GM12878 (cell line): ENCODE measurements at regions not wholly inside any gene's neighbourhood (a gene's known extent, or its start where the extent isn't known, plus 50 kb on each side); places are given as distances from the start of the nearest gene placed in this dataset.

ENCODE experiments used
- ATAC-seq: fragments of 200-7000 bp; cut with Tn5 transposase; 3 replicates; pipeline ENCODE4 v1.9.1; 2020; ENCODE audit warnings: mild to moderate bottlenecking, moderate library complexity
- BruUV-seq: library from RNA; stranded (reverse); fragments of 400-500 nt; replicated peaks from 2 replicates; lab custom pipeline; 2021; lab: Mats Ljungman, UMichigan
- CTCF ChIA-PET: fragments of 300-600 bp; sonication (Branson Sonifier 250); formaldehyde crosslinking; extraction: SDS; loops from one replicate; lab custom pipeline; 2021; ENCODE audit warnings: inconsistent platforms; lab: Yijun Ruan, JAX
- POLR2A ChIA-PET: fragments of 350-600 bp; formaldehyde crosslinking; extraction: SDS; loops from one replicate; lab custom pipeline; 2021; ENCODE audit warnings: inconsistent platforms; lab: Charles Lee
- RAD21 ChIA-PET: fragments of 300-600 bp; sonication (Branson Sonifier 250); formaldehyde crosslinking; loops from one replicate; lab custom pipeline; 2023; ENCODE audit warnings: antibody characterized with exemption; ENCODE audit not compliant: unreplicated experiment; lab: Charles Lee
- SMC1A ChIA-PET: fragments of 300-600 bp; sonication (Branson Sonifier 250); formaldehyde crosslinking; loops from one replicate; lab custom pipeline; 2023; ENCODE audit not compliant: unreplicated experiment, uncharacterized antibody; lab: Charles Lee
- DNase-seq: peaks from one replicate; pipeline ENCODE4 v3.0.0-alpha.2; 2011; ENCODE audit warnings: low read depth, low spot score
- FAIRE-seq: peaks from 3 replicates; lab custom pipeline; 2011; peaks lifted over from hg19 to GRCh38; lab: Jason Lieb, UNC
- H2AFZ ChIP-seq: 2 replicates; pipeline ENCODE4 v1.6.0; 2011; ENCODE audit warnings: low read depth, low read length, control low read depth; ENCODE audit not compliant: control insufficient read depth
- H3K27ac ChIP-seq: 2 replicates; pipeline ENCODE4 v1.5.1; 2011; ENCODE audit warnings: control low read depth; ENCODE audit not compliant: control insufficient read depth, insufficient read depth
- H3K27me3 ChIP-seq, 2 experiments: replicated peaks in 1 of 2; 2 replicates each; pipeline versions ENCODE4 v1.6.0 to v1.6.1; 2011; ENCODE audit warnings: low read length in 1 of 2; ENCODE audit not compliant: control insufficient read depth in 2 of 2, insufficient read depth in 2 of 2
- H3K36me3 ChIP-seq, 2 experiments: 2 replicates each; pipeline ENCODE4 v1.5.1; 2011; ENCODE audit warnings: low read length in 1 of 2; ENCODE audit not compliant: control insufficient read depth in 2 of 2, insufficient read depth in 2 of 2
- H3K4me1 ChIP-seq: 2 replicates; pipeline ENCODE4 v1.6.1; 2011; ENCODE audit warnings: mild to moderate bottlenecking, low read length, moderate library complexity, mixed read lengths; ENCODE audit not compliant: control insufficient read depth, insufficient read depth
- H3K4me2 ChIP-seq: 2 replicates; pipeline ENCODE4 v1.6.0; 2011; ENCODE audit warnings: control low read depth; ENCODE audit not compliant: control insufficient read depth, insufficient read depth
- H3K4me3 ChIP-seq: fragments of 200-600 bp; sonication (generic); 2 replicates; pipeline ENCODE4 v1.5.1; 2016
- H3K79me2 ChIP-seq: 2 replicates; pipeline ENCODE4 v1.6.0; 2011; ENCODE audit warnings: low read length; ENCODE audit not compliant: control insufficient read depth, insufficient read depth
- H3K9ac ChIP-seq: 2 replicates; pipeline ENCODE4 v1.8.0; 2011; ENCODE audit warnings: low read length, control low read depth, mixed read lengths; ENCODE audit not compliant: control insufficient read depth, insufficient read depth
- H3K9me3 ChIP-seq: replicated peaks from 3 replicates; pipeline ENCODE4 v1.5.1; 2011; ENCODE audit warnings: mild to moderate bottlenecking, low read length; ENCODE audit not compliant: control insufficient read depth, insufficient read depth
- H4K20me1 ChIP-seq: 2 replicates; pipeline ENCODE4 v1.6.0; 2011; ENCODE audit not compliant: control insufficient read depth, insufficient read depth
- BRCA1 ChIP-seq: IDR thresholded peaks from 2 replicates; pipeline ENCODE4 v1.6.1; 2011; ENCODE audit warnings: low read depth, low read length, improper control_type of control experiment
- POLR2A ChIP-seq: IDR thresholded peaks from 2 replicates; pipeline ENCODE4 v1.6.1; 2011; ENCODE audit warnings: low read depth, mild to moderate bottlenecking, low read length
- WGBS: methylation state at CpG from one replicate; pipeline ENCODE4 v1.1.6; 2016; ENCODE audit warnings: low lambda C conversion rate; ENCODE audit not compliant: insufficient replicate concordance, insufficient coverage; ENCODE audit errors: missing lambda C conversion rate; 5-methylcytosine and 5-hydroxymethylcytosine counted together
- in situ Hi-C: fragments of 300-500 bp; cut with MboI; formaldehyde crosslinking; loops from 9 replicates; pipeline ENCODE4 v1.14.3; 2018; ENCODE audit warnings: mixed read lengths
- intact Hi-C: fragments of 100-400 bp; cut with micrococcal nuclease; formaldehyde crosslinking; loops from one replicate; pipeline ENCODE4 v1.14.2; 2022; ENCODE audit not compliant: unreplicated experiment
- TF ChIP-seq, protein P1 (sequence below): fragments of 450-650 bp; formaldehyde crosslinking; IDR thresholded peaks from 2 replicates; pipeline ENCODE4 v1.5.0; 2022; ENCODE audit warnings: mild to moderate bottlenecking, missing genetic modification characterization
- TF ChIP-seq, protein P2 (sequence below): IDR thresholded peaks from 2 replicates; pipeline ENCODE4 v1.6.1; 2011; ENCODE audit warnings: low read depth, low read length, improper control_type of control experiment, borderline replicate concordance
- TF ChIP-seq, protein P3 (sequence below): fragments of 450-650 bp; IDR thresholded peaks from 2 replicates; pipeline ENCODE4 v1.6.1; 2017; ENCODE audit warnings: antibody characterized with exemption, mild to moderate bottlenecking, moderate library complexity
- TF ChIP-seq, protein P4 (sequence below): IDR thresholded peaks from 2 replicates; pipeline ENCODE4 v1.6.1; 2011; ENCODE audit warnings: low read depth, mild to moderate bottlenecking, low read length, moderate library complexity, borderline replicate concordance; ENCODE audit errors: extremely low read depth

DNA sequence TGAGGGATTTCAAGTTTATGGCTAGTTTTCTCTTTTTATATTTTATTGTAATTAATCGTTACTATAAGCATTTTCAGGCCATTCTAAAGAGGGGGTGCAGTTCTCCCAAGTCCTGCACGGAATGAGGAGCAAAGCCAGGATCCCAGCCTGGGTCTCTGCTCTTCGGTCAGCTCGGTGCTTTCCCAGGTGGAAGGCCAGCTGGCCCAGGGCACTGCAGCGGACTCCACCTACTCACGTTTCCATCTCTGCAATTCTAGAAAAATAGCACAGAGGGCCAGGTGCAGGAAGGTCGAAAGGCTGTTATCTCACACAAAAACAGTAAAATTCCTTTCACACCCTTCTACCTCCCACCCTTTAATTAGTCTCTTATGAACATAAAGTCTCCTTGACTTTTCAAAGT, 59.5 kb upstream of the HES1 start:
- Histone ChIP-seq H3K4me3 (no peak overlapping the region), H3K9me3 (no peaks in the 10 kb centered on the region), H2AFZ (no peak overlapping the region), H3K27ac (no peak overlapping the region), H3K4me2 (no peak overlapping the region), H3K4me1 (no peaks in the 10 kb centered on the region; the same call in 1 of the 2 replicates), H3K9ac (no peak overlapping the region), H4K20me1 (no peaks in the 10 kb centered on the region; the same call in 1 of the 2 replicates), H3K27me3 (peaks cover under 1 to 5% of the 10 kb centered on the region in 2 experiments; a peak in 3 of 4 replicates), H3K79me2 (no peaks in the 10 kb centered on the region), H3K36me3 (no peaks in the 10 kb centered on the region)
- TF ChIP-seq, protein P1, sequence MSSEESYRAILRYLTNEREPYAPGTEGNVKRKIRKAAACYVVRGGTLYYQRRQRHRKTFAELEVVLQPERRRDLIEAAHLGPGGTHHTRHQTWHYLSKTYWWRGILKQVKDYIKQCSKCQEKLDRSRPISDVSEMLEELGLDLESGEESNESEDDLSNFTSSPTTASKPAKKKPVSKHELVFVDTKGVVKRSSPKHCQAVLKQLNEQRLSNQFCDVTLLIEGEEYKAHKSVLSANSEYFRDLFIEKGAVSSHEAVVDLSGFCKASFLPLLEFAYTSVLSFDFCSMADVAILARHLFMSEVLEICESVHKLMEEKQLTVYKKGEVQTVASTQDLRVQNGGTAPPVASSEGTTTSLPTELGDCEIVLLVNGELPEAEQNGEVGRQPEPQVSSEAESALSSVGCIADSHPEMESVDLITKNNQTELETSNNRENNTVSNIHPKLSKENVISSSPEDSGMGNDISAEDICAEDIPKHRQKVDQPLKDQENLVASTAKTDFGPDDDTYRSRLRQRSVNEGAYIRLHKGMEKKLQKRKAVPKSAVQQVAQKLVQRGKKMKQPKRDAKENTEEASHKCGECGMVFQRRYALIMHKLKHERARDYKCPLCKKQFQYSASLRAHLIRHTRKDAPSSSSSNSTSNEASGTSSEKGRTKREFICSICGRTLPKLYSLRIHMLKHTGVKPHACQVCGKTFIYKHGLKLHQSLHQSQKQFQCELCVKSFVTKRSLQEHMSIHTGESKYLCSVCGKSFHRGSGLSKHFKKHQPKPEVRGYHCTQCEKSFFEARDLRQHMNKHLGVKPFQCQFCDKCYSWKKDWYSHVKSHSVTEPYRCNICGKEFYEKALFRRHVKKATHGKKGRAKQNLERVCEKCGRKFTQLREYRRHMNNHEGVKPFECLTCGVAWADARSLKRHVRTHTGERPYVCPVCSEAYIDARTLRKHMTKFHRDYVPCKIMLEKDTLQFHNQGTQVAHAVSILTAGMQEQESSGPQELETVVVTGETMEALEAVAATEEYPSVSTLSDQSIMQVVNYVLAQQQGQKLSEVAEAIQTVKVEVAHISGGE (CRISPR knock-in tag) = no peak
- intact Hi-C loops (no loop called here), in situ Hi-C loops (no loop called here)
- RAD21 ChIA-PET = no interaction called here
- FAIRE-seq (no peak), DNase-seq (no peak), ATAC-seq (no peak)
- CTCF ChIA-PET = no interaction called here
- SMC1A ChIA-PET = no interaction called here
- no TSS peak for BruUV-seq
- POLR2A ChIA-PET = no interaction called here
- 57% methylated on average over 7 of the region's 7 CpGs for WGBS

DNA sequence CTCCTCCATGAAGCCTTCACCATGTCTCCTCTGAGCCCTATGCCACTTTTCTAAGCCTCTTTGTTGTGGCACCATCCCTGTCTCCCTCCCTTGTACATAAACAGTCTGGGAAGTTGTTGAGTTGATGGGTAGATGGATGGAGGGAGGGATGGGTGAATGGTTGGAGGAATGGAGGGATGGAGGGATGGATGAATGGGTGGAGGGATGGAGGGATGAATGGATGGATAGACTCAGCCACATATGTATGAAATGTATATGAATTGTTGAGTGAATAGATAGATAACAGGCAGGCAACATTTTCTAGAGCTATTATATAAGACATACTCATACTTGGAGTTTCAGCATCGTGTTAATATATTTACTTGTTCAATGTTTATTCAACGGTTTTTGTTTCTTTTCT, 58.3 kb upstream of the HES1 start:
- Histone ChIP-seq H3K27ac (no peak overlapping the region), H4K20me1 (no peaks in the 10 kb centered on the region; the same call in 1 of the 2 replicates), H3K9me3 (no peaks in the 10 kb centered on the region), H3K4me1 (no peaks in the 10 kb centered on the region), H3K36me3 (no peaks in the 10 kb centered on the region), H2AFZ (no peak overlapping the region), H3K9ac (no peak overlapping the region), H3K4me3 (no peak overlapping the region), H3K79me2 (no peaks in the 10 kb centered on the region), H3K27me3 (peaks cover 0 to 5% of the 10 kb centered on the region in 2 experiments; a peak in 3 of 4 replicates), H3K4me2 (no peak overlapping the region)
- ChIA-PET CTCF (interaction anchor here (1.0 to 1.7 kb wide), 2 partner anchors 13 to 32 kb away, joined by 3 read pairs; no protein-coding TSS in a partner anchor), POLR2A (interaction anchor here (0.5 kb wide), 1 partner anchor 29 kb away, joined by 11 read pairs; no protein-coding TSS in a partner anchor), SMC1A (interaction anchor here (1.1 kb wide), 1 partner anchor 9 kb away, joined by 3 read pairs; no protein-coding TSS in a partner anchor), RAD21 (no interaction called here)
- WGBS = 22% methylated on average over 2 of the region's 2 CpGs
- no peak for ATAC-seq
- no peak for DNase-seq
- BruUV-seq = no TSS peak
- intact Hi-C loops (no loop called here), in situ Hi-C loops (no loop called here)
- no peak for FAIRE-seq
- TF ChIP-seq, protein P2, sequence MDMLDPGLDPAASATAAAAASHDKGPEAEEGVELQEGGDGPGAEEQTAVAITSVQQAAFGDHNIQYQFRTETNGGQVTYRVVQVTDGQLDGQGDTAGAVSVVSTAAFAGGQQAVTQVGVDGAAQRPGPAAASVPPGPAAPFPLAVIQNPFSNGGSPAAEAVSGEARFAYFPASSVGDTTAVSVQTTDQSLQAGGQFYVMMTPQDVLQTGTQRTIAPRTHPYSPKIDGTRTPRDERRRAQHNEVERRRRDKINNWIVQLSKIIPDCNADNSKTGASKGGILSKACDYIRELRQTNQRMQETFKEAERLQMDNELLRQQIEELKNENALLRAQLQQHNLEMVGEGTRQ = no peak
- TF ChIP-seq BRCA1 (no peak), POLR2A (no peak)
- TF ChIP-seq, protein P3, sequence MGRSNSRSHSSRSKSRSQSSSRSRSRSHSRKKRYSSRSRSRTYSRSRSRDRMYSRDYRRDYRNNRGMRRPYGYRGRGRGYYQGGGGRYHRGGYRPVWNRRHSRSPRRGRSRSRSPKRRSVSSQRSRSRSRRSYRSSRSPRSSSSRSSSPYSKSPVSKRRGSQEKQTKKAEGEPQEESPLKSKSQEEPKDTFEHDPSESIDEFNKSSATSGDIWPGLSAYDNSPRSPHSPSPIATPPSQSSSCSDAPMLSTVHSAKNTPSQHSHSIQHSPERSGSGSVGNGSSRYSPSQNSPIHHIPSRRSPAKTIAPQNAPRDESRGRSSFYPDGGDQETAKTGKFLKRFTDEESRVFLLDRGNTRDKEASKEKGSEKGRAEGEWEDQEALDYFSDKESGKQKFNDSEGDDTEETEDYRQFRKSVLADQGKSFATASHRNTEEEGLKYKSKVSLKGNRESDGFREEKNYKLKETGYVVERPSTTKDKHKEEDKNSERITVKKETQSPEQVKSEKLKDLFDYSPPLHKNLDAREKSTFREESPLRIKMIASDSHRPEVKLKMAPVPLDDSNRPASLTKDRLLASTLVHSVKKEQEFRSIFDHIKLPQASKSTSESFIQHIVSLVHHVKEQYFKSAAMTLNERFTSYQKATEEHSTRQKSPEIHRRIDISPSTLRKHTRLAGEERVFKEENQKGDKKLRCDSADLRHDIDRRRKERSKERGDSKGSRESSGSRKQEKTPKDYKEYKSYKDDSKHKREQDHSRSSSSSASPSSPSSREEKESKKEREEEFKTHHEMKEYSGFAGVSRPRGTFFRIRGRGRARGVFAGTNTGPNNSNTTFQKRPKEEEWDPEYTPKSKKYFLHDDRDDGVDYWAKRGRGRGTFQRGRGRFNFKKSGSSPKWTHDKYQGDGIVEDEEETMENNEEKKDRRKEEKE = no peak
- TF ChIP-seq, protein P4, sequence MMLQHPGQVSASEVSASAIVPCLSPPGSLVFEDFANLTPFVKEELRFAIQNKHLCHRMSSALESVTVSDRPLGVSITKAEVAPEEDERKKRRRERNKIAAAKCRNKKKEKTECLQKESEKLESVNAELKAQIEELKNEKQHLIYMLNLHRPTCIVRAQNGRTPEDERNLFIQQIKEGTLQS = no peak
